ENCODE measurements at regions not wholly inside any gene's neighbourhood (a gene's known extent, or its start where the extent isn't known, plus 50 kb on each side); places are given as distances from the start of the nearest gene placed in this dataset.

- no peak overlapping the region for H4K5ac ChIP-seq (ENCODE audit: insufficient read length, low read depth, low read length)
- no peak overlapping the region for H4K91ac ChIP-seq (ENCODE audit: insufficient read length, low read depth, low read length)
- H3K23ac ChIP-seq (ENCODE audit: insufficient read length, low read depth, low read length), result no peak overlapping the region
- no peak overlapping the region for H2BK20ac ChIP-seq (ENCODE audit: low read depth, low read length, poor library complexity, severe bottlenecking)
- H3K36me3 Mint-ChIP-seq (ENCODE audit: insufficient read depth in 1 of 3, low read depth in 3 of 3), result no peaks in the 10 kb centered on the region; a peak in 1 of 7 replicates
- no peak overlapping the region for H3K4me2 ChIP-seq (ENCODE audit: insufficient read depth, insufficient read length, low read length)
- H3K4me3 Mint-ChIP-seq, result no peak overlapping the region
- no peak overlapping the region for H3K27ac Mint-ChIP-seq
- H3K4me1 ChIP-seq (ENCODE audit: insufficient read depth, low read length), result no peaks in the 10 kb centered on the region; the same call in 1 of the 2 replicates
- no peak overlapping the region for H2BK12ac ChIP-seq (ENCODE audit: insufficient read length, low read depth, low read length)
- no peak overlapping the region for H3K56ac ChIP-seq (ENCODE audit: insufficient read length, low read depth, low read length)
- H2BK120ac ChIP-seq (ENCODE audit: low read depth, low read length, poor library complexity, severe bottlenecking), result no peak overlapping the region
- no peak overlapping the region for H2AFZ ChIP-seq (ENCODE audit: low read length)
- no CpG with 5 or more reads among the region's 2 CpGs for WGBS (ENCODE audit: extremely low coverage, insufficient read length, low lambda C conversion rate)
- H3K23me2 ChIP-seq (ENCODE audit: insufficient read length, low read depth, low read length, poor library complexity, severe bottlenecking), result no peaks in the 10 kb centered on the region
- no peak overlapping the region for H2AK5ac ChIP-seq (ENCODE audit: insufficient read length, low read length)
- H3K14ac ChIP-seq (ENCODE audit: insufficient read depth, low read length), result no peak overlapping the region
- no peak overlapping the region for H2BK15ac ChIP-seq (ENCODE audit: low read depth, low read length)
- no peak overlapping the region for H3T11ph ChIP-seq (ENCODE audit: low read length)
- H3K79me2 ChIP-seq (ENCODE audit: insufficient read depth, low read length), result no peaks in the 10 kb centered on the region
- H3K79me1 ChIP-seq (ENCODE audit: insufficient read depth, low read depth, low read length, poor library complexity, severe bottlenecking), result no peaks in the 10 kb centered on the region
- no peak overlapping the region for H3K4ac ChIP-seq (ENCODE audit: low read depth, low read length)
- peaks cover under 1 to 1% of the 10 kb centered on the region in 2 experiments; a peak in 1 of 5 replicates for H3K9me3 Mint-ChIP-seq
- DNase-seq, result no peak
- H3K27me3 Mint-ChIP-seq (ENCODE audit: low read depth), result no peaks in the 10 kb centered on the region
- H3K9ac ChIP-seq (ENCODE audit: extremely low read depth, insufficient read length, low read length), result no peak overlapping the region
- H3K27me3 ChIP-seq (ENCODE audit: insufficient read depth, low read length), result no peaks in the 10 kb centered on the region
- no peak overlapping the region for H3K27ac ChIP-seq (ENCODE audit: insufficient read length, low read depth, low read length)
- no peak for TF ChIP-seq CTCF (conservative IDR thresholded peaks at IDR 0.05)
- H4K20me1 ChIP-seq (ENCODE audit: control insufficient read depth, insufficient read depth, insufficient read length), result no peaks in the 10 kb centered on the region
- no peak overlapping the region for H2BK5ac ChIP-seq (ENCODE audit: insufficient read length, low read length)
- H4K8ac ChIP-seq (replicated peaks; ENCODE audit: insufficient read length, low read depth, low read length), result no peak overlapping the region
- H3K9me3 ChIP-seq (ENCODE audit: control insufficient read depth, low read depth, low read length), result no peaks in the 10 kb centered on the region
- H3K18ac ChIP-seq (ENCODE audit: insufficient read length, low read depth, low read length), result no peak overlapping the region
- H3K4me1 Mint-ChIP-seq, result no peaks in the 10 kb centered on the region
These were observed 183.1 kb downstream of the OGFRL1 start for GRCh38 chr6:71471718-71472117.
